GM13976 (cell line): ENCODE measurements at regions not wholly inside any gene's neighbourhood (a gene's known extent, or its start where the extent isn't known, plus 50 kb on each side); places are given as distances from the start of the nearest gene placed in this dataset.

Experiments used
- DNase-seq: peaks from one replicate; pipeline ENCODE4 v3.0.0; 2012; ENCODE audit warnings: low spot score
- in situ Hi-C: fragments of 300-500 bp; cut with MboI; formaldehyde crosslinking; loops from one replicate; pipeline ENCODE4 v1.12.0; 2022; ENCODE audit warnings: low sequenced_read_pairs, mixed read lengths, inconsistent platforms; ENCODE audit not compliant: unreplicated experiment
- TF ChIP-seq, protein P1 (sequence below): IDR thresholded peaks from 2 replicates; pipeline ENCODE4 v1.5.1; 2012; ENCODE audit warnings: borderline replicate concordance, mild to moderate bottlenecking; ENCODE audit not compliant: insufficient read depth; ENCODE audit errors: extremely low read depth, missing control alignments, control extremely low read depth

DNA sequence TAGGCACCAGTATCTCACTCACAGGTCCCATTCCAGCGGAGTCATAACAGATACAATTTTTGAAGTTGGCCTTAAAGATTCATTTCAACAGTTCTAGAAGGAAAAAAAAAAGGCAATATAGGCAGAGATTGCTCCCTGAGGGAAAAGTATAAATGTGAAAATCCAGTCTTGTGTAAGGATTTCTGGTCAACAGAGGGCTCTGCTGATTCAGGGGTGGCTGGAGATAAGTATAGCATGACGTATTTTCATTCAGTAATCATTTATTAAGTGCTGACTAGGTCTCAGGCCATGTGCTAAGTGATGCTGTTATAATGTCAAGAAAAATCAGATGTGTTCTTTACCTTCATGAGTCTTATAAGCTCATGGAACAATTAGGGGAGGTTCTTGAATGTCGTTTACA is 377.3 kb upstream of the MEF2C start:
- in situ Hi-C loops: no loop called here
- TF ChIP-seq, protein P1, sequence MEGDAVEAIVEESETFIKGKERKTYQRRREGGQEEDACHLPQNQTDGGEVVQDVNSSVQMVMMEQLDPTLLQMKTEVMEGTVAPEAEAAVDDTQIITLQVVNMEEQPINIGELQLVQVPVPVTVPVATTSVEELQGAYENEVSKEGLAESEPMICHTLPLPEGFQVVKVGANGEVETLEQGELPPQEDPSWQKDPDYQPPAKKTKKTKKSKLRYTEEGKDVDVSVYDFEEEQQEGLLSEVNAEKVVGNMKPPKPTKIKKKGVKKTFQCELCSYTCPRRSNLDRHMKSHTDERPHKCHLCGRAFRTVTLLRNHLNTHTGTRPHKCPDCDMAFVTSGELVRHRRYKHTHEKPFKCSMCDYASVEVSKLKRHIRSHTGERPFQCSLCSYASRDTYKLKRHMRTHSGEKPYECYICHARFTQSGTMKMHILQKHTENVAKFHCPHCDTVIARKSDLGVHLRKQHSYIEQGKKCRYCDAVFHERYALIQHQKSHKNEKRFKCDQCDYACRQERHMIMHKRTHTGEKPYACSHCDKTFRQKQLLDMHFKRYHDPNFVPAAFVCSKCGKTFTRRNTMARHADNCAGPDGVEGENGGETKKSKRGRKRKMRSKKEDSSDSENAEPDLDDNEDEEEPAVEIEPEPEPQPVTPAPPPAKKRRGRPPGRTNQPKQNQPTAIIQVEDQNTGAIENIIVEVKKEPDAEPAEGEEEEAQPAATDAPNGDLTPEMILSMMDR: no peak
- DNase-seq: no peak

DNA sequence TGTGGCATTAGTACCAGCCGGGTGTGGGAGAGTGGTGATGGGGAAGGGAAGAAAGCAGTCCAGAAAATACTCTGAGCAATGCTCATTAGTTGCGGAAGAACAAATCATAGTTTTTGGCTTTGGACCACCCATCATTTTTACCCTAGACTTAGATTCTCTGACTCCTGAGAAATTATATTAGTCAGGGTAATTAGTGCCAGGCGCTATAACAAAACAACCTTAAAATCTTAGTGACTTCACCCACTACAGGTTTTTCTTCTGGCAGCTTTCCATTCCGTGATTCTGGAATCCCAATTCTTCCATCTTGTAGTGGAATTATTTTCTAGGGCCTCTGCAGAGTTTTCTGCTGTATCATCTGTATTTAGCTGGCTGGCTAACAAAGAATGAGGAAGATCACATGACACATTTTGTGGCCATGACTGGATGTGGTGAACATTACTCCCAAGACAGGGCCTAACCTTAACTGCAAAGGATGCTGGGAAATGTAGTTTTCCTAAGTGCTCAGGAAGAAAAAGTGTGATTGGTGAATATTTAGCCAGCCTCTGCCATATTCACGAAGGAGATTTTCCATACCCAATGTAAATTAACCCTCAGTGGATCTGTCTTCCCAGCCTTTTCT is 373.0 kb upstream of the MEF2C start:
- DNase-seq: no peak
- TF ChIP-seq, protein P1: no peak
- in situ Hi-C loops: no loop called here

DNA sequence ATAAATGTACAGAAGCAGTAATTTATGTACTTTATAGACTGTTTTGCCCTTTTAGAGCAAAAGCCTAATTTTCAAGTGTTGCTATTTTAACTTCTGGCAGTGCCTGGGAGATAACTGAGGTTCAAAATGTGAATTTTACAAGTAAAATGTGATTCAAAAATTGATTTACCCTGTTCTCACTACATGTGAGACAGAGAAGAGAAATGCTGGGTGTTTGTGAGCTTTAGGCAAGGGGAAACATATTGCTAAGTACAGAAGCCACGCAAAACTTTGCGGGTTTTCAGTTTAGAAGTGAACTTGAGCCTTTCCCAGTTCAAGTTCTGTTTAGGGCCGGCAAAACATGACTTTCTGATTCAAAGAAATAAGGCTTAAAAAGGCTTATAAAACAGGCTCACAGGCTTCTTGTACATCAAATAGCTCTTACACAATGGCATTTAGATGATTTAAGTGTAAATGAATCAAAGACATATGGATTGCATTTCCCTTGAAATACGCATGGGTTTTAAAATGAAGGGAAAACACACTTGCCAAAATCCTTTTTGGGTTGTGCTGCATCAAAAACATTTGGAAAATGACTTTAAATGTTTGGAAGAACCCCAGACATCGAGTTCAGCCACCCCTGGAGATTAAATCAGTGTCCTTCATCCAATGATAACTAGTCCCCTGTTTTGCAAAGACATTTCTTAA is 370.8 kb upstream of the MEF2C start:
- in situ Hi-C loops: no loop called here
- TF ChIP-seq, protein P1: no peak
- DNase-seq: no peak

DNA sequence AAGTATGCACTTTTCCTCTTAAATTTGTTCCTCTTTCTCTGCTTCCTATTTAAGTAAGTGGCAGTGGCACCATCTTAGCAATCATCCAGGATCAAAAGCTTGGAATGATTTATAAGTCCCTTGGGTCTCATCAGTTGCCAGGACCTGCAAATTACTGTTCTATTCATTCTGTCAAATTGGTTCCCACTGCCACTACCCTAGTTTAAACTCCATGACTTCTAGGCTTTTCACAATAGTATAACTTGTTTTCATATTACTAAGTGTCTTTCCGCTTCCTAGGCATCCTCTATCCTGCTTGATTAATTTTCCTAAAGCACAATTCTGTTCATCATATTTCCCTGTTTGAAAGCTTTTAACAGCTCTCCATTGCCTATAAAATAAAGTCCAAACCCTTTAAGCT is 363.9 kb upstream of the MEF2C start:
- in situ Hi-C loops: no loop called here
- TF ChIP-seq, protein P1: no peak
- DNase-seq: no peak

- DNase-seq: no peak
- in situ Hi-C loops: no loop called here
- TF ChIP-seq, protein P1: no peak
Measured at GRCh38 chr5:89246252-89246651, 363.3 kb upstream of the MEF2C start.

- TF ChIP-seq, protein P1: no peak
- in situ Hi-C loops: no loop called here
- no peak for DNase-seq
Measured at GRCh38 chr5:89243611-89244010, 360.6 kb upstream of the MEF2C start.

GRCh38 chr5:89241186-89241585 is 358.2 kb upstream of the MEF2C start:
- no peak for DNase-seq
- in situ Hi-C loops: no loop called here
- TF ChIP-seq, protein P1: no peak
